GM21447 (cell line): ENCODE measurements at regions not wholly inside any gene's neighbourhood (a gene's known extent, or its start where the extent isn't known, plus 50 kb on each side); places are given as distances from the start of the nearest gene placed in this dataset.

Experiments used
- ATAC-seq: cut with Tn5 transposase; IDR thresholded peaks from one replicate; pipeline ENCODE4 v1.9.1; 2021; ENCODE audit not compliant: unreplicated experiment

- no peak for ATAC-seq
These were observed 991.4 kb downstream of the ARAP2 start for GRCh38 chr4:35252866-35253265.

- no peak for ATAC-seq
These were observed 991.0 kb downstream of the ARAP2 start for GRCh38 chr4:35253331-35253730.

GRCh38 chr4:35286434-35286833, 957.9 kb downstream of the ARAP2 start:
- ATAC-seq, result no peak

DNA sequence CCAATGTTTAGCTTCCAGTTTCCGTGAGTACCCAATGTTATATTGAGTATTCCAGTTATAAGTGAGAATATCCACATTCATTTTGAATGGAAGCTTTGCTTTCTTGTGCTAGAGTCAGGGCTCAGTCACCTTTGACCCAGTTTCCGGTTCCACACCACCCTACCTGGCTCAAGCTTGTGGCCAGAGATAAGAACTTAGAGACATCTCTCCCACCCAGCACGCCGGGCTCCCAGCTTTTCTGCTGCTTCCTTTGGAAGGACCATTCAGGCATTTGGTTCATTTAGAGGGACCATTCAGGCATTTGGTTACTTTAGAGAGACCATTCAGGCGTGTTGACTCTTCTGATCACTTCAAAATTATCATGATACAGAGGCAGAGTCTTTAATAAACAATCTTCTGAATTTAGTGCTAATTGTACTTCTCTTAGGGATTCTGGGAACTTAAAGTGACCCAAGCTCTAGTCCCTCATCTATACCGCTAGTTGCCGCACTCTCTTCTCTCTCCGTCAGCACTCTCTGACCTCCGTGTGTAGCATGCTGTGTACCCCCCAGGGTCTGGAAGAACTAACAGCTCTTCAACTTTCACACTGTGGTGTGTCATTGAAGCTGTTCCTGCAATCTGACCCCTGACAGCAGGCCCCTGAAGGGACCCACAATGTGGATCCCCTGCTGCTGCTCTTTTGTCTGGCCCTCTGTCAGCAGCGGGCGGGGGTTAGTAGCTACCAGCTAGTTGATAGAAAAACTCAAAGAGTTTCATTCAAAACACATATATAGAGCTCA, 943.1 kb downstream of the ARAP2 start:
- ATAC-seq, result no peak

- no peak for ATAC-seq
These were observed 928.9 kb downstream of the ARAP2 start for GRCh38 chr4:35315419-35315818.

- no peak for ATAC-seq
These were observed 918.3 kb downstream of the ARAP2 start for GRCh38 chr4:35325908-35326453.

- ATAC-seq, result no peak
These were observed 901.5 kb downstream of the ARAP2 start for GRCh38 chr4:35342833-35343232.

GRCh38 chr4:35347276-35347675, 897.0 kb downstream of the ARAP2 start:
- ATAC-seq, result no peak

DNA sequence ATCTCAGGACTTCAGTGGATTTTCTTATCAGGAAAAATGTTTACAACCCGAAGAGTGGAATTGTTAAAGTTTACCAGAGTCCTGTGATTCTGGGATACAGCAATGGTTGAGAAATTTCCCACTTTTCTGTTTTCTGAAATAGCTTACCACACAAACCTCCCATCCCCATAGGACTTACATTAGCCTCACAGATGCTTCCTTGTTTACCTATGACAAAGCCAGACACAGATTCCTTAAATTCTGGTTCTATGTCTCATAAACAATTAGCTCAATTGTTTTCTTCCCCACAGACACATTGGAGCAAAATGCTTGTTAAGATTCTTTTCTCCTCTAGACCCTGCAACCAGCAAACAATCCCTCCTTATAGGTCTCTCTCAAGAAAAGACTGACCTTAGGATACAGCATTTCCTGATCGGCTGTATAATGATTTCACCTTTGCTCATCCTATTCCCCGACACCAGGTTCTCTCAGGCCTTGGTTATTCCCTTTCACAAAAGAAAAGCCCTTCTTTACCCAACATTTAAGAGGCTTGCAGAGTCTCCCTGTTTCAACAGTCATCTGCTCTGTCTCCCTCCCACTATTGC, 886.2 kb downstream of the ARAP2 start:
- ATAC-seq, result no peak

- no peak for ATAC-seq
These were observed 879.9 kb downstream of the ARAP2 start for GRCh38 chr4:35364321-35364870.

- ATAC-seq, result no peak
These were observed 879.1 kb downstream of the ARAP2 start for GRCh38 chr4:35365186-35365585.

- no peak for ATAC-seq
These were observed 844.4 kb downstream of the ARAP2 start for GRCh38 chr4:35399912-35400311.

DNA sequence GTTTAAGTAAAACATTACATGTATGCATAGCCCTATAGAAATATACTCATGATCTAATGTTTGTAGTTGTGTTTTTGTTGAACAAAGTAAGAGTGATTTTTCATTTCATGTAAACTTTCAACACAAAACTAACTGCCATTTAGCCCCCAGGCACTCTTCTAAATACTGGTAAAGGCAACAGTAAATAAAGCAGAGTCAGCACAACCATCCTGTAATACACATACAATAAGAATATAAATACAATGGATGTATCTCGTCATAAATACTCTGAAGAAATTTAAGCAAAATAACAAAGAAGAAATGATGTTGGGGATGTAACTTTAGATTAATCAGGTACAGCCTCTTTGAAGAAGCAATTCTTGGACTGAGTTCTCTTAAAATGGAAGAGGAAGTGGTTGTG, 821.2 kb downstream of the ARAP2 start:
- ATAC-seq, result no peak

DNA sequence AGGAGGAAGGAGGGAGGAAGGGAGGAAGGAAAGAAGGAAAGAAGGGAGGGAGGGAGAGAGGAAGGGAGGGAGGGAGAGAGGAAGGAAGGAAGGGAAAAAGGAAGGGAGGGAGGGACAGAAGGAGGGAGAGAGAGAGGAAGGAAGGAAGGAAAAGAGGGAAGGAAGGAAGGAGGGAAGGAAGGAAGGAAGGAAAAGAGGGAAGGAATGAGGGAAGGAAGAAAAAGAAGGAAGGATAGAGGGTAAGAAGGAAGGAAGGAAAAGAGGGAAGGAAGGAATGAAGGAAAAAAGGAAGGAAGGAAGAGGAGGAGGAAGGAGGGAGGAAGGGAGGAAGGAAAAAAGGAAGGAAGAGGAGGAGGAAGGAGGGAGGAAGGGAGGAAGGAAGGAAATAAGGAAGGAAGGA, 796.8 kb downstream of the ARAP2 start:
- no peak for ATAC-seq

DNA sequence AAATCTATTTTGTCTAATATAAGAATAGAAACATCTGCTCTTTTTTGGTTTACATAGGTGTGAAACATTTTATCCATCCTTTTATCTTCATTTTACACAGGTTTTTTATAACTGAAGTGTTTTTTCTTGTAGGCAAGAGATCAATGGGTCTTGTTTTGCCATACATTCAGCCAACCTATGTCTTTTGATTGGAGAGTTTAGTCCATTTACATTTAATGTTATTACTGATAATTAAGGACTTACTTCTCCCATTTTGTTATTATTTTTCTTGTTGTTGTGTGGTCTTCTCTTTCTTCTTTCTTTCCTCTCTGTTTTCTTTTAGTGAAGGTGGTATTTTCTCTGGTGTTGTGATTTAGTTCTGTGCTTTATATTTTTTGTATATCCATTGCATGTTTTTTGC, 785.3 kb downstream of the ARAP2 start:
- ATAC-seq, result no peak

GRCh38 chr4:35461931-35462659, 782.2 kb downstream of the ARAP2 start:
- ATAC-seq, result no peak

DNA sequence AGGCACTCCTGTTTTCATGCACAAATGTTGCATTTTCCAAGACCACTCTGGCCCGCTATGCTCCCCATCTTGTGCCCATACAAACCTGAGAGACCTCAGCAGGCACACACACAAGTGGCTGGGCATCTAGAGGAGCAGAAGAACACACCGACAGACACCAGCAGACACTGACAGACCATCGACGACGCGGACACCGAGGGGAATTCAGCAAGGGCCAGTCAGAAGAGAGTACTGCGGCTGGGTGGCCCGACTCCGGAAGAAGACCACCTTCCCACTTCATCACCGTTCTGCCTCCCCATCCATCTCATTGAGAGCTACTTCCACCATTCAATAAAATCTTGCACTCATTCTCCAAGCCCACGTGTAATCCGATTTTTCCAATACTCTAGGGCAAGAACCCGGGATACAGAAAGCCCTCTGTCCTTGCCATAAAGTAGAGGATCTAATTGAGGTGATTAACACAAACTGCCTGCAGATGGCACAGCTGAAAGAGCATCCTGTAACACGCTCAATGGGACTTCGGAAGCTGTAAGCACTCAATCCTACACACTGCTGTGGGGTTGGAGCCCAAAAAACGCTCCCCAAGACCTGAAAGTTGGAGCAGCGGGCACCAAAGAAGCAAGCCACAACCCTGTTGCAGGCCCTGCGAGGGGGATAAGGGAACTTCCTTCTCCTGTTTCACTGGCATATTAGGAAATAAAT, 780.9 kb downstream of the ARAP2 start:
- no peak for ATAC-seq

GRCh38 chr4:35464964-35465528, 779.3 kb downstream of the ARAP2 start:
- no peak for ATAC-seq

DNA sequence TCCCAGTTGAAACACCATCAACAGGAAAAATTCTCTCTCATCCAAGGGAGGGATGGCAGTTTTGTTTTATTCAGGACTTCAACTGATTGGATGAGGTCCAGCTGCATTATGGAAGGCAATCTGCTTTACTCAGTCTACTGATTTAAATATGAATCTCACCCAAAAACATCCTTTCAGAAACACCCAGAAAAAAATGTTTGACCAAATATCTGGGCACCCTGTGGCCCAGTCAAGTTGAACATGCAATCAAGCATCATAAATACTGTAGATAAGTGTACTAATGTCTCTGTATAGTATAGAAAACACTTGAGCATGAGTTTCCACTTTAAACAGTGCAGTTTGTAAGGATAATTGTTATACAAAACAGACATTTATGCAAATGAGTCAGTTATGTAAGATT, 753.2 kb downstream of the ARAP2 start:
- ATAC-seq, result no peak

- ATAC-seq, result no peak
These were observed 750.3 kb downstream of the ARAP2 start for GRCh38 chr4:35493977-35494376.

DNA sequence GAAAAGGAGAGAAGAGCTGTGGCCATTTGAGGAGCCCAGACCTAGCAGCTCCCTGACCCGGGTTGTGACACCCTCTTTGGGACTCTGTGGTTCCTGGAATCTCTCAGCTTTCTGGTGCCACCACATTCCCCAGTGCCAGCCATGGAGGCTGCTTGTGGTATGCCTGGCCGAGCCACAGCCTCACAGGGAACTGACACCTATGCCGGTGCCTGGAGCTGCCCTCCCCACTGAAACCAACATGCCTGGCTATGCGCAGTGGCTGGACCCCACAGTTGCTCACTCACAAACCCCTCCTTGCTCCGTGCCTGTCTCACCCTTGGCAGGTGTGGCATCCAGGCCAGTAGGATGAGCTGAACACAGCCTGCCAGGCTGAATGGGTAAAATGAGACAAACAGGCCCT, 749.4 kb downstream of the ARAP2 start:
- ATAC-seq, result no peak
